ENCODE measurements at regions not wholly inside any gene's neighbourhood (a gene's known extent, or its start where the extent isn't known, plus 50 kb on each side); places are given as distances from the start of the nearest gene placed in this dataset.

GRCh38 chr4:11636031-11636430 lies 207.3 kb upstream of the HS3ST1 start:
- no peak overlapping the region for H3K27ac ChIP-seq (ENCODE audit: low read depth in 1 of 2, low read length in 2 of 2)
- H3K4me1 Mint-ChIP-seq (ENCODE audit: low read depth), result no peaks in the 10 kb centered on the region
- no peaks in the 10 kb centered on the region for H3K9me3 ChIP-seq (ENCODE audit: control insufficient read depth in 1 of 2, insufficient read depth in 1 of 2, low read length in 2 of 2)
- no peak overlapping the region for H3K4me3 Mint-ChIP-seq
- DNase-seq (no peak), ATAC-seq (ENCODE audit: poor library complexity) (no peak)
- CTCF ChIA-PET, result no interaction called here
- H3K36me3 ChIP-seq (ENCODE audit: insufficient read depth, low read length), result no peaks in the 10 kb centered on the region
- no peak for TF ChIP-seq CTCF (IDR thresholded peaks at IDR 0.05)
- no peaks in the 10 kb centered on the region for H3K36me3 Mint-ChIP-seq (ENCODE audit: low read depth)
- H3K27me3 Mint-ChIP-seq, result no peaks in the 10 kb centered on the region
- POLR2A ChIA-PET, result no interaction called here
- H3K4me3 ChIP-seq (ENCODE audit: low read length), result no peak overlapping the region
- H3K27ac Mint-ChIP-seq, result no peak overlapping the region
- H3K9me3 Mint-ChIP-seq, result peaks cover 4% of the 10 kb centered on the region
- intact Hi-C loops (cut with DNase I, micrococcal nuclease), result no loop called here
- H3K4me1 ChIP-seq (ENCODE audit: insufficient read depth, low read length), result no peaks in the 10 kb centered on the region
- no peaks in the 10 kb centered on the region for H3K27me3 ChIP-seq (ENCODE audit: control insufficient read depth in 1 of 2, insufficient read depth in 2 of 2, low read length in 2 of 2)

- no peaks in the 10 kb centered on the region for H3K4me1 Mint-ChIP-seq (ENCODE audit: low read depth)
- no peak overlapping the region for H3K4me3 Mint-ChIP-seq
- intact Hi-C loops (cut with DNase I, micrococcal nuclease), result no loop called here
- no peak for TF ChIP-seq CTCF (IDR thresholded peaks at IDR 0.05)
- no peaks in the 10 kb centered on the region for H3K27me3 Mint-ChIP-seq
- peaks cover 4% of the 10 kb centered on the region for H3K9me3 Mint-ChIP-seq
- H3K27ac ChIP-seq (ENCODE audit: low read depth in 1 of 2, low read length in 2 of 2), result no peak overlapping the region
- no peak overlapping the region for H3K27ac Mint-ChIP-seq
- H3K4me3 ChIP-seq (ENCODE audit: low read length), result no peak overlapping the region
- no peaks in the 10 kb centered on the region for H3K27me3 ChIP-seq (ENCODE audit: control insufficient read depth in 1 of 2, insufficient read depth in 2 of 2, low read length in 2 of 2)
- POLR2A ChIA-PET, result no interaction called here
- ATAC-seq (ENCODE audit: poor library complexity) (no peak), DNase-seq (no peak)
- no peaks in the 10 kb centered on the region for H3K4me1 ChIP-seq (ENCODE audit: insufficient read depth, low read length)
- CTCF ChIA-PET, result no interaction called here
- H3K36me3 ChIP-seq (ENCODE audit: insufficient read depth, low read length), result no peaks in the 10 kb centered on the region
- H3K9me3 ChIP-seq (ENCODE audit: control insufficient read depth in 1 of 2, insufficient read depth in 1 of 2, low read length in 2 of 2), result no peaks in the 10 kb centered on the region
- no peaks in the 10 kb centered on the region for H3K36me3 Mint-ChIP-seq (ENCODE audit: low read depth)
These were observed 206.6 kb upstream of the HS3ST1 start for GRCh38 chr4:11635342-11635741.

- Mint-ChIP-seq H3K27ac (no peak overlapping the region), H3K4me1 (ENCODE audit: low read depth) (no peaks in the 10 kb centered on the region), H3K4me3 (no peak overlapping the region), H3K36me3 (ENCODE audit: low read depth) (no peaks in the 10 kb centered on the region), H3K27me3 (no peaks in the 10 kb centered on the region), H3K9me3 (no peaks in the 10 kb centered on the region)
- Histone ChIP-seq H3K4me3 (ENCODE audit: low read length) (no peak overlapping the region), H3K9me3 (ENCODE audit: control insufficient read depth in 1 of 2, insufficient read depth in 1 of 2, low read length in 2 of 2) (no peaks in the 10 kb centered on the region), H3K27me3 (ENCODE audit: control insufficient read depth in 1 of 2, insufficient read depth in 2 of 2, low read length in 2 of 2) (no peaks in the 10 kb centered on the region), H3K27ac (ENCODE audit: low read depth in 1 of 2, low read length in 2 of 2) (no peak overlapping the region), H3K4me1 (ENCODE audit: insufficient read depth, low read length) (no peaks in the 10 kb centered on the region), H3K36me3 (ENCODE audit: insufficient read depth, low read length) (no peaks in the 10 kb centered on the region)
- POLR2A ChIA-PET, result no interaction called here
- ATAC-seq (ENCODE audit: poor library complexity), result no peak
- DNase-seq, result no peak
- TF ChIP-seq CTCF (IDR thresholded peaks at IDR 0.05), result no peak
- intact Hi-C loops (cut with DNase I, micrococcal nuclease), result no loop called here
- CTCF ChIA-PET, result no interaction called here
These were observed 205.6 kb upstream of the HS3ST1 start for GRCh38 chr4:11634283-11634682.
